Left ventricle myocardium inferior (tissue), 1 donor: ENCODE measurements at regions not wholly inside any gene's neighbourhood (a gene's known extent, or its start where the extent isn't known, plus 50 kb on each side); places are given as distances from the start of the nearest gene placed in this dataset.

Experiments used
- DNase-seq: peaks from one replicate; pipeline ENCODE4 v3.0.0-alpha.2; 2020
- H3K27ac ChIP-seq: fragments of 200-600 bp; replicated peaks from 2 replicates; pipeline ENCODE4 v1.8.0; 2021
- H3K27me3 ChIP-seq: fragments of 200-600 bp; 2 replicates; pipeline ENCODE4 v1.8.0; 2021; ENCODE audit warnings: low read depth
- H3K36me3 ChIP-seq: fragments of 200-600 bp; 2 replicates; pipeline ENCODE4 v1.8.0; 2021
- H3K4me1 ChIP-seq: fragments of 200-600 bp; 2 replicates; pipeline ENCODE4 v1.8.0; 2021
- H3K4me3 ChIP-seq: fragments of 200-600 bp; 2 replicates; pipeline ENCODE4 v1.8.0; 2021; ENCODE audit warnings: mild to moderate bottlenecking, moderate library complexity
- H3K9me3 ChIP-seq: fragments of 200-600 bp; replicated peaks from 2 replicates; pipeline ENCODE4 v1.8.0; 2021
- intact Hi-C: fragments of 100-400 bp; cut with micrococcal nuclease; formaldehyde crosslinking; loops from one replicate; pipeline ENCODE4 v1.11.0; 2022
- TF ChIP-seq, protein P1 (sequence below): fragments of 200-600 bp; IDR thresholded peaks from 2 replicates; pipeline ENCODE4 v1.8.0; 2021; ENCODE audit warnings: antibody characterized with exemption, mild to moderate bottlenecking, borderline replicate concordance
- donor health status: DM: no; HTN: yes; CAD: no; lungs with severe emphysema.

- Histone ChIP-seq H3K27me3 (no peaks in the 10 kb centered on the region), H3K4me1 (peaks cover 22% of the 10 kb centered on the region), H3K27ac (no peak overlapping the region), H3K36me3 (no peaks in the 10 kb centered on the region), H3K9me3 (no peaks in the 10 kb centered on the region), H3K4me3 (no peak overlapping the region)
- no peak for DNase-seq
- TF ChIP-seq, protein P1, sequence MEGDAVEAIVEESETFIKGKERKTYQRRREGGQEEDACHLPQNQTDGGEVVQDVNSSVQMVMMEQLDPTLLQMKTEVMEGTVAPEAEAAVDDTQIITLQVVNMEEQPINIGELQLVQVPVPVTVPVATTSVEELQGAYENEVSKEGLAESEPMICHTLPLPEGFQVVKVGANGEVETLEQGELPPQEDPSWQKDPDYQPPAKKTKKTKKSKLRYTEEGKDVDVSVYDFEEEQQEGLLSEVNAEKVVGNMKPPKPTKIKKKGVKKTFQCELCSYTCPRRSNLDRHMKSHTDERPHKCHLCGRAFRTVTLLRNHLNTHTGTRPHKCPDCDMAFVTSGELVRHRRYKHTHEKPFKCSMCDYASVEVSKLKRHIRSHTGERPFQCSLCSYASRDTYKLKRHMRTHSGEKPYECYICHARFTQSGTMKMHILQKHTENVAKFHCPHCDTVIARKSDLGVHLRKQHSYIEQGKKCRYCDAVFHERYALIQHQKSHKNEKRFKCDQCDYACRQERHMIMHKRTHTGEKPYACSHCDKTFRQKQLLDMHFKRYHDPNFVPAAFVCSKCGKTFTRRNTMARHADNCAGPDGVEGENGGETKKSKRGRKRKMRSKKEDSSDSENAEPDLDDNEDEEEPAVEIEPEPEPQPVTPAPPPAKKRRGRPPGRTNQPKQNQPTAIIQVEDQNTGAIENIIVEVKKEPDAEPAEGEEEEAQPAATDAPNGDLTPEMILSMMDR, result no peak
- intact Hi-C loops, result no loop called here
Measured at GRCh38 chr9:105142406-105143135, 101.9 kb upstream of the SLC44A1 start.

- intact Hi-C loops, result no loop called here
- TF ChIP-seq, protein P1, result no peak
- Histone ChIP-seq H3K27ac (no peak overlapping the region), H3K4me3 (no peak overlapping the region), H3K9me3 (no peaks in the 10 kb centered on the region), H3K4me1 (peaks cover 20% of the 10 kb centered on the region), H3K36me3 (no peaks in the 10 kb centered on the region), H3K27me3 (no peaks in the 10 kb centered on the region)
- no peak for DNase-seq
Measured at GRCh38 chr9:105143136-105143430, 101.4 kb upstream of the SLC44A1 start.

- no peak overlapping the region for H3K27ac ChIP-seq
- intact Hi-C loops, result no loop called here
- no peak for DNase-seq
- no peak overlapping the region for H3K4me3 ChIP-seq
- TF ChIP-seq, protein P1, result no peak
- H3K27me3 ChIP-seq, result no peaks in the 10 kb centered on the region
- H3K4me1 ChIP-seq, result peaks cover 11% of the 10 kb centered on the region
- no peaks in the 10 kb centered on the region for H3K9me3 ChIP-seq
- H3K36me3 ChIP-seq, result no peaks in the 10 kb centered on the region
Measured at GRCh38 chr9:105144076-105144475, 100.4 kb upstream of the SLC44A1 start.

GRCh38 chr9:105144841-105145240 is 99.6 kb upstream of the SLC44A1 start:
- Histone ChIP-seq H3K4me1 (peaks cover 11% of the 10 kb centered on the region), H3K9me3 (no peaks in the 10 kb centered on the region), H3K27me3 (no peaks in the 10 kb centered on the region), H3K36me3 (no peaks in the 10 kb centered on the region), H3K27ac (no peak overlapping the region), H3K4me3 (no peak overlapping the region)
- no peak for DNase-seq
- TF ChIP-seq, protein P1, result no peak
- intact Hi-C loops, result no loop called here

- Histone ChIP-seq H3K27me3 (no peaks in the 10 kb centered on the region), H3K4me3 (no peak overlapping the region), H3K4me1 (peaks cover 6% of the 10 kb centered on the region), H3K27ac (no peak overlapping the region), H3K9me3 (no peaks in the 10 kb centered on the region), H3K36me3 (no peaks in the 10 kb centered on the region)
- intact Hi-C loops, result no loop called here
- TF ChIP-seq, protein P1, result no peak
- DNase-seq, result no peak
Measured at GRCh38 chr9:105146677-105147076, 97.8 kb upstream of the SLC44A1 start.
